Kidney (tissue), 13 donors: ENCODE measurements at regions not wholly inside any gene's neighbourhood (a gene's known extent, or its start where the extent isn't known, plus 50 kb on each side); places are given as distances from the start of the nearest gene placed in this dataset.

Experiments used
- DNase-seq, 5 donors: peaks; one replicate each; pipeline ENCODE4 v3.0.0-alpha.2; 2013 to 2020
- FAIRE-seq: peaks from 2 replicates; lab custom pipeline; 2012; peaks lifted over from hg19 to GRCh38; lab: Jason Lieb, UNC
- H3K27ac ChIP-seq, 2 donors: one replicate each; pipeline ENCODE4 v1.7.0; 2013; ENCODE audit warnings: low read depth in 2 of 2, low read length in 2 of 2, inconsistent platforms in 1 of 2
- H3K27me3 ChIP-seq: one replicate; pipeline ENCODE4 v1.7.1; 2013; ENCODE audit warnings: low read length, inconsistent platforms; ENCODE audit not compliant: control insufficient read depth, insufficient read depth
- H3K36me3 ChIP-seq, 3 donors: one replicate each; pipeline versions ENCODE4 v1.7.0 to v1.7.1; 2013; ENCODE audit warnings: low read length in 3 of 3, control low read depth in 1 of 3, inconsistent platforms in 1 of 3; ENCODE audit not compliant: insufficient read depth in 3 of 3, control insufficient read depth in 2 of 3
- H3K4me1 ChIP-seq, 3 donors: one replicate each; pipeline versions ENCODE4 v1.7.0 to v1.7.1; 2013; ENCODE audit warnings: low read length in 3 of 3, inconsistent platforms in 1 of 3, low read depth in 1 of 3; ENCODE audit not compliant: control insufficient read depth in 2 of 3, insufficient read depth in 2 of 3
- H3K4me3 ChIP-seq, 3 donors: one replicate each; pipeline versions ENCODE4 v1.7.0 to v1.8.1; 2013; ENCODE audit warnings: low read length in 3 of 3, control low read depth in 1 of 3, inconsistent platforms in 1 of 3
- H3K9ac ChIP-seq, 3 donors: one replicate each; pipeline versions ENCODE4 v1.7.0 to v1.7.1; 2013; ENCODE audit warnings: low read length in 3 of 3, control low read depth in 1 of 3, inconsistent platforms in 1 of 3
- H3K9me3 ChIP-seq, 3 donors: one replicate each; pipeline versions ENCODE4 v1.7.0 to v1.7.1; 2013; ENCODE audit warnings: low read length in 3 of 3, control low read depth in 1 of 3, inconsistent platforms in 1 of 3; ENCODE audit not compliant: control insufficient read depth in 2 of 3, insufficient read depth in 1 of 3
- intact Hi-C: fragments of 100-400 bp; cut with DNase I; formaldehyde crosslinking; loops from one replicate; pipeline ENCODE4 v1.11.1; 2022
- TF ChIP-seq, protein P1 (sequence below): IDR thresholded peaks from 3 replicates; pipeline ENCODE4 v1.5.1; 2012; ENCODE audit warnings: mild to moderate bottlenecking, moderate library complexity, borderline replicate concordance; ENCODE audit not compliant: insufficient read depth; ENCODE audit errors: extremely low read depth
- donor health status: control.
- donor health status: control.
- donor health status: control.
- donor health status: control.
- donor health status: control.
- donor health status: DM: yes; HTN: yes; CAD: no.
- donor health status: Normal renal cell carcinoma (clear cell type).

- FAIRE-seq, result no peak
- Histone ChIP-seq H3K27me3 (no peaks in the 10 kb centered on the region), H3K36me3 (no peaks in the 10 kb centered on the region), H3K9ac (no peak overlapping the region), H3K27ac (no peak overlapping the region), H3K4me1 (no peaks in the 10 kb centered on the region), H3K4me3 (no peak overlapping the region), H3K9me3 (no peaks in the 10 kb centered on the region)
- TF ChIP-seq, protein P1, sequence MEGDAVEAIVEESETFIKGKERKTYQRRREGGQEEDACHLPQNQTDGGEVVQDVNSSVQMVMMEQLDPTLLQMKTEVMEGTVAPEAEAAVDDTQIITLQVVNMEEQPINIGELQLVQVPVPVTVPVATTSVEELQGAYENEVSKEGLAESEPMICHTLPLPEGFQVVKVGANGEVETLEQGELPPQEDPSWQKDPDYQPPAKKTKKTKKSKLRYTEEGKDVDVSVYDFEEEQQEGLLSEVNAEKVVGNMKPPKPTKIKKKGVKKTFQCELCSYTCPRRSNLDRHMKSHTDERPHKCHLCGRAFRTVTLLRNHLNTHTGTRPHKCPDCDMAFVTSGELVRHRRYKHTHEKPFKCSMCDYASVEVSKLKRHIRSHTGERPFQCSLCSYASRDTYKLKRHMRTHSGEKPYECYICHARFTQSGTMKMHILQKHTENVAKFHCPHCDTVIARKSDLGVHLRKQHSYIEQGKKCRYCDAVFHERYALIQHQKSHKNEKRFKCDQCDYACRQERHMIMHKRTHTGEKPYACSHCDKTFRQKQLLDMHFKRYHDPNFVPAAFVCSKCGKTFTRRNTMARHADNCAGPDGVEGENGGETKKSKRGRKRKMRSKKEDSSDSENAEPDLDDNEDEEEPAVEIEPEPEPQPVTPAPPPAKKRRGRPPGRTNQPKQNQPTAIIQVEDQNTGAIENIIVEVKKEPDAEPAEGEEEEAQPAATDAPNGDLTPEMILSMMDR, result no peak
- intact Hi-C loops, result no loop called here
- DNase-seq, result no peak
Observed at GRCh38 chr6:48272518-48272917, 161.5 kb upstream of the PTCHD4 start.

DNA sequence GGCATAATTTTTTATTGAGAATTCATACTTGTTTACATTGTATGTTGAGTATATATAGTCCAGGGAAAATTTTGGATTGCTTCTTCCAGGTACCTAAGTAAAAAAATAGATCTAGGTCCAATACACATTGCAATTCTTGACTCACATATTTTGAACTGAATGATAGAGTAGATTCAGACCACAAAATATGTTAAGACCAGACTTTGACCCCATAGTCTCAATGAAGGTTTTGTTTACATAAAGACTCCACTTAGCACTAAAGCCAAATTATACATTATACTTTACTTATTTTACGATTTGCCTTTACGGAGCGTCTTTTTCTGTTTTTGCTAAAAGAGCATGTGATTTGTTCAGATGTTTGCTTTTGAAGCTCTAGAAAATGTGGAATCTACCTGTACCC lies 144.1 kb upstream of the PTCHD4 start:
- intact Hi-C loops, result no loop called here
- Histone ChIP-seq H3K4me1 (no peaks in the 10 kb centered on the region), H3K4me3 (no peak overlapping the region), H3K36me3 (no peaks in the 10 kb centered on the region), H3K9me3 (no peaks in the 10 kb centered on the region), H3K27ac (no peak overlapping the region), H3K27me3 (no peaks in the 10 kb centered on the region), H3K9ac (no peak overlapping the region)
- TF ChIP-seq, protein P1, result no peak
- no peak for FAIRE-seq
- no peak for DNase-seq

GRCh38 chr6:48249071-48249470 lies 138.1 kb upstream of the PTCHD4 start:
- intact Hi-C loops, result no loop called here
- Histone ChIP-seq H3K36me3 (no peaks in the 10 kb centered on the region), H3K9ac (no peak overlapping the region), H3K4me1 (no peaks in the 10 kb centered on the region), H3K27ac (no peak overlapping the region), H3K4me3 (no peak overlapping the region), H3K9me3 (no peaks in the 10 kb centered on the region), H3K27me3 (no peaks in the 10 kb centered on the region)
- FAIRE-seq (no peak), DNase-seq (no peak)
- TF ChIP-seq, protein P1, result no peak

- TF ChIP-seq, protein P1, result no peak
- FAIRE-seq, result no peak
- no peak for DNase-seq
Observed at GRCh38 chr6:48243071-48243470, 132.1 kb upstream of the PTCHD4 start.

More at GRCh38 chr6:48243071-48243470, 132.1 kb upstream of the PTCHD4 start:
- intact Hi-C loops, result no loop called here
- no peak overlapping the region for H3K27ac ChIP-seq
- H3K36me3 ChIP-seq, result no peaks in the 10 kb centered on the region
- no peaks in the 10 kb centered on the region for H3K4me1 ChIP-seq
- no peaks in the 10 kb centered on the region for H3K9me3 ChIP-seq
- H3K4me3 ChIP-seq, result no peak overlapping the region
- H3K9ac ChIP-seq, result no peak overlapping the region
- no peaks in the 10 kb centered on the region for H3K27me3 ChIP-seq
